HG03571 (cell line): ENCODE measurements at regions not wholly inside any gene's neighbourhood (a gene's known extent, or its start where the extent isn't known, plus 50 kb on each side); places are given as distances from the start of the nearest gene placed in this dataset.
"Not testable (repeated sequence)": the region's sequence is repeated elsewhere in the genome, so short reads cannot be mapped to it uniquely, and the experiment has no call there.

Experiments used
- ATAC-seq: cut with Tn5 transposase; IDR thresholded peaks from one replicate; pipeline ENCODE4 v1.9.1; 2021; ENCODE audit not compliant: unreplicated experiment

DNA sequence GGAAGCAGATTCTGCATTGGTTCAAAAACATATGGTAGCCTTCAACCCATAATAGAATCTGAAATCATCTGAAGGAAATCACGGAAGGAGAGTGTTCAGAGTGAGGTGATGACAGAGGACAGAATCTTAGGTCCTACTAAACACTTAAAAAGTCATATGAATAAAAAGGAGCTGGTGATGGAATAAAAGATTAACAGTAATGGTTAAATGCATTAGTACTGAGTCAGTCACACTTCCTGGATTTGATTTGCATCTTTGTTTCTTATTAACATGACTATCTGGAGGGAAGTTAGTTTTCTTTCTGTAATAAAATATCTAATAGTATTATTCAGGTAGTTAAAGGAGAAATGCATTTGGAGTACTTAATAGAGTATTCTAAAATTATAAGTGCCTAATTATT is 296.3 kb upstream of the ATXN7L3B start:
- ATAC-seq, result no peak

DNA sequence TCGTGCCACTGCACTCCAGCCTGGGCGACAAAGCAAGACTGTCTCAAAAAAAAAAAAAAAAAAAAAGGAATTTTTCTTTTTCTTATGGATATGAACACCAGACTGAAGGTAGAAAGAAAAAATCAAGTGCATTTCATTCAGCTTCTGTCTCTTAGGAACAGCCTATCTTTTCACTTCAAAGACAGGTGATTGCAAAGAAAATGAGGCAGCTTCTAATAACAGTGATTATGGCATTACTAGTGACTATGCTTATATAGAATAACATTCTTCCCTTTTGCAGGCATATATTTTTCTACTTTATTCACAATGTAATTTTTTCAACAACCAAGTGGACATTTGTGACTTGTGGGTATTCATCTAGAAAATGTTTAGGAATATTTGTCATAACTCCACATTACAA is 295.5 kb upstream of the ATXN7L3B start:
- ATAC-seq, result no peak

DNA sequence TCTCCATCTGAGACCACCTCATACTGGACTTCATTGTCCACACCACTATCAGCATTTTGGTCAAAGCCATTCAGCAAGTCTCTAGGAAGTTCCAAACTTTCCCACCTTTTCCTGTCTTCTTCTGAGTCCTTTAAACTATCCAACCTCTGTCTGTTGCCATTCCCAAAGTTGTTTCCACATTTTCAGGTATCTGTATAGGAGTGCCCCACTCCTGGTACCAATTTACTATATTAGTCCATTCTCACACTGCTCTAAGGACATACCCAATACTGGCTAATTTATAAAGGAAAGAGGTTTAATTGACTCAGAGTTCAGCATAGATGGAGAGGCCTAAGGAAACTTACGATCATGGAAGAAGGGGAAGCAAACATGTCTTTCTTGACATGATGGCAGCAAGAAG is 292.2 kb upstream of the ATXN7L3B start:
- no peak for ATAC-seq

DNA sequence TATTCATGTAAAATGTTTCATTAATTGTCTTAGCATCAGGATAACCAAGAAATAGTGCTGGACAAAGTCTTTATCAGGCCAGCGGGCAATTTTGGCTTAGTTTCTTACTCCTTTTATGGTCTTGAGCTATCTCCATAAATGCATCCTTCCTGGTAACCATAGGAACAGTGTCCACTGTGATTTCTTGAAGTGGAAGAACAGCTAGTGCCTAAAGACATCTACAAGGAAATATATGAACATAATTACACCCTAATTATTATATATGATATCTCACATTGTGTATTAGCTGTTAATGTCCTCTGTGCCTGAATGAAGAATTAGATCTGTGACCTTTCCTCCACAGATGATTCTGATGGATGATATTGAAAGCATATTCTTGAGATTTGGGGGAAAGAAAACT is 286.7 kb upstream of the ATXN7L3B start:
- ATAC-seq, result no peak

DNA sequence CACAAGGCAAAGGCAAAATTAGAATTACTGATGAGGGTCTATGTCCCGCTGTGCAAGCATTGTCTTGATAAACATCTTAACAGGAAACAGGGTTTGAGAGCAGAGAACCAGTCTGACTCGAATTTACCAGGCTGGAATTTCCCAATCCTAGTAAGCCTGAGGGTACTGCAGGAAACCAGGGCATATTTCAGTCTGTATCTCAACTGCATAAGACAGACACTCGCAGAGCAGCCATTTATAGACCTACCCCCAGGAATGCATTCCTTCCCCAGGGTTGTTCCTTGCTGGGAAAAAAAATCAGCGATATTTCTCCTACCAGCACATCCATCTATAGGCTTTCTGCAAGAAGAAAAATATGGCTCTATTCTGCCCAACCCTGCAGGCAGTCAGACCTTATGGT is 283.8 kb upstream of the ATXN7L3B start:
- not testable (repeated sequence) for ATAC-seq

DNA sequence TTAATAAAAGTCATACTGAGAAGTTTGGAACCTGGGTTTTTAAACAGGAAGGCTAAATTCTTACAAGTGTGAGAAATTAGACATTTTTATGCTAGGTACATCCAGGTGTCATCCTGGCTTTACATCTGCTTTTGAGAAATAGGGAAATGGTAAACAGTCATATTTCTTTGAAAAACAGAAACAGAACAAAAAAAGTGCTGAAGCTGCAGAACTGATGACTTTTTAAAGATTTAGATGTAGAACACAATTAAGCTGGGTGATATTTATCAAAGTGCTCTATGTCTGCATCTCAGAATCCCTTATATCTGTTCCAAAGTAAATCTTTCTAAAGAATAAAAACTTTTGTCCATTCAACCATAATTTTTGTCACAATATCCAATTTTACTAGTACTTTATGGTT is 282.9 kb upstream of the ATXN7L3B start:
- no peak for ATAC-seq

DNA sequence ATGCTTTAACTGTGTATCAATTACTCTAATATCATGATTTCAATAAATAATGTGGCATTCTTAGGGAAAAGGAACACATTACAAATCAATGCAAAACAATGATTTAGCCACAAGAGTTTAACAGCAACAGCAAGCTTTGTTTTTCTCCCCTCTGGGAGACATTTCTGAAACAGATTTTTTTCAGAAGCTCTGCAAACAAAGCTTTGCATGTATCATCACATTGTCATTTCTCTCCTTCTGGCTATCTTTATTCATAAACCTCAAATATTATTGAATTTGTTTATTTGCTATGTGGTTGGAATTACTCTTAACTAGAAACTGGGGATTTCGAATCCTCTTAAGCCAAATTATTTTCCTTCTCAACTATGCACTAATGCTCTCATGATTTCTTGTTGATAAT is 278.4 kb upstream of the ATXN7L3B start:
- ATAC-seq, result no peak

DNA sequence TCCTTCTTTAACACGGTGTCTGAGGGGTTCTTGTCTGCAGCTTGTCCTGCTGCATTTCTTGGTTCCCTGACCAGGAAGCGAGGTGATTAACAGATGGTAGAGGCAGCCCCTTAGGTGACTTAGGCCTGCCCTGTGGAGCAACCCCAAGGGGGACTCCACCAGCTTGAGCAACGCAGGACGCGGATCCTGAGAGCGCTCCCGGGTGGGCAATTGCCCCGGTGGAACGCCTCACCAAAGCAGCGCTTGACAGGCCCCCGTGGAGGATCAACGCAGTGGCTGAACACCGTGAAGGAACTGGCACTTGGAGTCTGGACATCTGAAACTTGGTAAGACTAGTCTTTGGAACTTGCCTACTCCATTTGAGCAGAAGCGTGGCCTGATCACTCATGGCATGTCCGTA is 272.9 kb upstream of the ATXN7L3B start:
- ATAC-seq, result no peak

DNA sequence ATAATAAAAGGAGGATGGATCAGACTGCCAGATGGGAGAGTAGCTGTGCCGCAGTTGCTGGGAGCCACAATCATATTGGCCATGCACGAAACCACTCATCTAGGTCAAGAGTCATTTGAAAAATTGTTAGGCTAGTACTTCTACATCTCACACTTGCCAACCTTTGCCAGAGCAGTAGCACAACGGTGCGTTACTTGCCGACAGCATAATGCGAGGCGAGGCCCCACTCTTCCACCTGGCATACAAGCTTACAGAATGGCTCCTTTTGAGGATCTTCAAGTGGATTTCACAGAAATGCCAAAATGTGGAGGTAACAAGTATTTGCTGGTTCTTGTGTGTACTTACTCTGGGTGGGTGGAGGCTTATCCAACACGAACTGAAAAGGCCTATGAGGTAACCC is 268.3 kb upstream of the ATXN7L3B start:
- ATAC-seq, result not testable (repeated sequence)

DNA sequence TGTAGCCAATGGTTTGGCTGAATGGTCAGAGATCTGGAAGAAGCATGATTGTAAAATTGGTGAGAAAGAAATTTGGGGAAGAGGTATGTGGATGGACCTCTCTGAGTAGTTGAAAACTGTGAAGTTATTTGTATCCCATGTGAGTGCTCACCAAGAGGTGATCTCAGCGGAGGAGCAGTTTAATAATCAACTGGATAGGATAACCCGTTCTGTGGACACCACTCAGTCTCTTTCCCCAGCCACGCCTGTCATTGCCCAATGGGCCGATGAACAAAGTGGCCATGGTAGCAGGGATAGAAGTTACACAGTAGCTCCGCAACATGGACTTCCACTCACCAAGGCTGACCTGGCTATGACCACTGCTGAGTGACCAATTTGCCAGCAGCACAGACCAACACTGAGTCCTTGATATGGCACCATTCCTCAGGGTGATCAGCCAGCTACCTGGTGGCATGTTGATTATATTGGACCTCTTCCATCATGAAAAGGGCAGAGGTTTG is 257.4 kb upstream of the ATXN7L3B start:
- no peak for ATAC-seq

DNA sequence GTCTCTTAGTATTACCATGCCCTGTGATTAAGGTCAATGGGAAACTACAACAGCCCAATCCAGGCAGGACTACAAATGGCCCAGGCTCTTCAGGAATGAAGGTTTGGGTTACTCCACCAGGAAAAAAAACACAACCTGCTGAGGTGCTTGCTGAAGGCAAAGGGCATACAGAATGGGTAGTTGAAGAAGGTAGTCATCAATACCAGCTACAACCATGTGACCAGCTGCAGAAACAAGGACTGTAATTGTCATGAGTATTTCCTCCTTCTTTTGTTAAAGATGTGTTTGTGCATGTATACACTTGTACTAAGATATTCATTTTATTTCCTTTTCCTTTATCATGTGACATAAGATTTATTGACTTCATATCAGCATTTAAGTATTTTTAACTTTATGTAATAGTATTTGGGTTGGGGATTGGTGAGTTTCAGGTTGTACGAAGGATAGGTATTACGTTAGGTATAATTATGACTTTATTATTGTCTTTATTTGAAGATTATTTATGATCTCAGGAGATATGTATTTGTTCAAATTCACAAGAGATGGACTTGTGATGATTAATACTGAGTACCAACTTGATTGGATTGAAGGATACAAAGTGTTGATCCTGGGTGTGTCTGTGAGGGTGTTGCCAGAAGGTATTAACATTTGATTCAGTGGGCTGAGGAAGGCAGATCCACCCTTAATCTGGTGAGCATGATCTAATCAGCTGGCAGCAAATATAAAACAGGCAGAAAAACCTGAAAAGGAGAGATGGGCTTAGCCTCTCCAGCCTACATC is 256.0 kb upstream of the ATXN7L3B start:
- not testable (repeated sequence) for ATAC-seq

DNA sequence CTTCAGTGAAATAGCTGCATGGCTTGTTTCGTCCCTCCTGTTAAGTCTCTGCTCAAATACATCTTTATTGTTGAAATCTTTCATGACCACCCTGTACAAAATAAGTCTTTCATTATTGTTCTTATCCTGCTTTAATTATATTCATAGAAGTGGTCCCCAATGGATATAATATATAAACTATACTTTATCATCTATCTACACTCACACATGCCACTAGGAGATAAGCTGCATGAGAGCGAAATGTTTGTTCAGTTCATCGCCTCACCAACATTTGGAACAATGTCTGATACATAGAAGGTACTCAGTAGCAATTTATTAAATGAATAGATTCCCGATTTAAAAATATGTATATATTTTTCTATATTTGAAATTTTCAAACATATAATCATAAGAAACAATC is 254.0 kb upstream of the ATXN7L3B start:
- no peak for ATAC-seq

DNA sequence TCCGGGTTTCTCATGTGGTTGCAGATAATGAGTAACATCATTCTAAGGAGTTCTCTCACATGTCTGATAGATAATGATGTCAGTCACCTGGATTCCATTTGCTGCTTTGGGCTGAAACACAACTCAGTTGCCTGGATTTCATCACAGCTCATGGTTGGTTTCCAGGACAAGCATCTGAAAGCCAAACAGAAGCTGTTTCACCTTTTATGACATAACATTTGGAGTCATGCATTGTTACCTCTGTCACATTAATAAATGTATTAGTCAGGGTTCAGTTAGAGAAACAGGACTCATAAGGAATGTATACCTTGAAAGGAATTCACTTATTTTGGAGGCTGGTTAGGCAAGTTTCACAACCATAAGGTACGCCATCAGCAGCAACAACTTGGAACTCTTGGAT is 251.9 kb upstream of the ATXN7L3B start:
- no peak for ATAC-seq

DNA sequence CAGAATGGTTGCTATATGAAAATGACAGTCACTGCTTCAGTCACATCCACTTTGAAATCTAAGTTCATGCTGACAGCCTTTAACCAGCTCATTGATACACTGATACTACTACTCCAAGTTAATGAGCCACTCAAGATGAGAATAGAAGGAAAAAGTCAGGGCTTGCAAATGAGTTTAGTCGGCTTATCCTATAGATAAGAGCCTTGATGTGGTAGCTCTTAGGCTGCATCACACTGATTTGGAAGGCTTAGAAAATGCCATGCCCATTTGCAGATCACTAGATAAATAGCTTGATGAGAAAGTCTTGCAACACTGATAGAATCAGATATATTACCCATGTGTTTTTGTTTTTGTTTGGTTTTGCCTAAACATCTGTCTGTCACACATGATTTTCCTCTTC is 251.4 kb upstream of the ATXN7L3B start:
- no peak for ATAC-seq

DNA sequence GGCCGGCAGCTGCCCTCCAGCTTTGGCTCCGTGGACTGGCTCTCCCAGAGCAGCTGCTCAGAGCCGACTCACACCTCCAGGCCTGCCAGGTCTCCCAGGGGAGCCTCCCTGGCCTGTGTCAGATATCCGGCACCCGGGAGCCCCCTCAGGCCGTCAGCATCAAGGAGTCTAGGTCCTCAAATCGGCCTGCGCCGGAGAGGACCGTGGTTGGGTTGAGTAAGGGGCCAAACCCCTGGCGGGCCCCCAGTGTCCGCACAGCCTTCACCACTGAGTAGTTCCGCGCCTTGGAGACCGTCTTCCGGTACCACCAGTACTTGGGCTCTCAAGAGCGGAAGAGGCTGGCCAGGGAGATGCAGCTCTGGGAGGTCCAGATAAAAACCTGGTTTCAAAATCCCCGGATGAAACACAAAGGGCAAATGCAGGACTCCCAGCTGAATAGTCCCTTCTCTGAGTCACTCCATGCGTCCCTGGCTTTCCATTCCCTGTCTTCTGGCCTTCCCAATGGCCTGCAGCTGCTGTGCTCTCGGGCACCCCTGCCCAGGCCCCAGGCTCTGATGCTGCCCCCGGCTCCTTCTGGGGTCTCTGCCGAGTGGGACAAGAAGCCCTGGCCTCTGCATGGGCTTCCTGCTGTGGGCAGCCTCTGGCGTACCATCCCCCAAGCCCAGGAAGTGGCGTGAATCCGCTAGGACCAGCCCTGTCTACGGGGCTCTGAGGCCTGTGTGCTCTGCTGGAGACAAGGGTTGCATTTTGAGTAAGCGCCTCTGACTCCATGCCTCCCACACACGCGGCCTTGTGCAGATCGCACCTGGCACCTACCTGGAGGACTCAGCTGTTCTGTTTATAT is 245.1 kb upstream of the ATXN7L3B start:
- ATAC-seq, result no peak

DNA sequence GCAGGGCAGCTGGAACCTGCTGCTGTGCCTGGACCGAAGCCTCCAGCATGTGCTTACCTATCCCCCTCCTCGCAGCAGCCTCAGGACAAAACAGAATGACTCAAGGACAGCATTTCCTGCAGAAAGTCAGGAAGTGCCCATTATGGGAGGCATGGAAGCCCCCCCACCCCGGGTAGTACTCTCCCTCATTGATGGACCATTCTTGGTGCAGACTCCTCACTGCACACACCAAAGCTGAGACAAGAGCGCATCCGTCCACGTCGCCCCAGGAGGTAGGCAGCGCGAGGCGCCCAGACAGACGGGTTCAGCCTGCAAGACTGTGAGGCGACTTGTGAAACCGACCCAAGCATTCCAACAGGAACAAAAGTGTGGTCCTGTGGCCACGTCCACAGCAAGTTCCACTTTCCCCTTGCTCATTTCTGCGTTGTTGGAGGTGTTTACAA is 243.9 kb upstream of the ATXN7L3B start:
- ATAC-seq, result no peak

DNA sequence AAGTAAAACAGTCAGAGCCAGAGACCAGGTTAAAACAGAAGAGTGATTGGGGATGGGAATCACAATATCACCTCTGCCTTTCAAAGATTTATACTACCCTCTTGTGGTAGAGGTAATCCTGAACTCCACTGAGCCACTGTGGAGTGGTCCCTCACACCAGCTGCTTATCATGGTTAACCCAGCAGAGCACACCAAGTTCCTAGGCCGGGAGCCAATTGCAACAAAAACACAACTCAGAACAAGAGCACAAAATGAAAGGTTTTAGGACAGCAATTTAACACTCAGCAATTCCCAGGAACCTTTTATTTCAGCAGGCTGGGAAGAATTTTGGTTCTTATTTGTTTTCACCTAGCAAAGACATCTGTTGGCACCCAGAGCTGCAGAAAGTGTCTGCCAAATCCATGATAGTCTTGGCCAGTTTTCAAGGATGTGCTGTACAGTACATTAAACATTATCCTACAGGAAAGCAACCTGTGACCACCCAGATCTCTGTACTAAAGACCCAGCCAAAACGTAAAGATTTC is 220.5 kb upstream of the ATXN7L3B start:
- no peak for ATAC-seq

DNA sequence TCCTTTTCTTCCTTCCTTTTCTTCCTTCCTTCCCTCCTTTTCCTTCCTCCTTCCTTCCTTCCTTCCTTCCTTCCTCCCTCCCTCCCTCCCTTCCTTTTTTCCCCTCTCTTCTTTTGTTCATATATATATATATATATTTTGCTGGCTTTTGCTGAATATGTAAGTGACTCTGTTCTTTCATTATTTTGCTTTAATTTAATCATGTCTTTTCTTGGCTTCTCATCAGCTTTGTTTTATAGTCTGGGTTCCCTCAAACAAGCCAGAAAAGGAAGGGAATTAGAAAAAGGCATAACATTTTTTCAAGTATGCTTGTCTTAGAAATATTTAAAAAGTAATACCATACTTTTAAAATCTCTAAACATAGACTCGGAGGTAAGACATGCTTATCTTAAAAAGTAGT is 219.9 kb upstream of the ATXN7L3B start:
- no peak for ATAC-seq

DNA sequence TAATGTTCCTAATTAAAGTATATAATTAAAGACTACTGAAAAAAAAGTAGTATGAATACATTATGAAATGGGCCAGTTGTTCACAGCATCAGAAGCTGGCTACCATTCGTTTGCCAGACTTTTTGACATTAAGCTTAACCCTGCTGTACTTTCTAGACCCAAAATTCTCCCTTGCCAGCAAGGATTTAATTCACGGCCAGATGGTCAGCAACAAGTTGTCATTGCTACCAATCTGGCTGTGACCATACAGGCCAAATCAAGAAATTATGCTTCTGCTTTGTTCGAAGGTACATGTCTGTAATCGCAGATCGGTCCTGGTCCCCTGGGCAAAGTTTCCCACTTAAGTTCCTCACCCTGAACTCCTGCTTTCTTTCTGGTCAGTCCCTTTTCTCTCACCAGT is 217.7 kb upstream of the ATXN7L3B start:
- no peak for ATAC-seq

DNA sequence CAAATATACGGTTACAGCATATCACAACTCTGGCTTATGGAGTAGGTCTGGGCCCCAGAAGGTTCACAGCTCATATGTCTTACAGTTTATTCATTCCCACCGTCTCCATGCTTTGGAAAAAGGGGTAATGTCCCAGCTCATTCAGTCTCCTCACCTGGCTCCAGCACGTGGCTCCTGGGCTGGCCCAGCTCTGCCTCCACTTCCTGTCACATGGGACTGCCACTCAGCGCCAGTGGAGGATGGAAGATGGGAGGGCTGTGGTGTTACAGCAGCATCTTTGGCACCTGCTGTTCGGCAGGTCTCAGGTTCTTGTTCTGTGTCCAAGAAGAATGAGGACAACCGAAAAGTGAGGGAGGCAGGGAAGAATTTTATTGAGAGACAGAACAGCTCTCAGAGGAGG is 216.3 kb upstream of the ATXN7L3B start:
- ATAC-seq, result no peak

DNA sequence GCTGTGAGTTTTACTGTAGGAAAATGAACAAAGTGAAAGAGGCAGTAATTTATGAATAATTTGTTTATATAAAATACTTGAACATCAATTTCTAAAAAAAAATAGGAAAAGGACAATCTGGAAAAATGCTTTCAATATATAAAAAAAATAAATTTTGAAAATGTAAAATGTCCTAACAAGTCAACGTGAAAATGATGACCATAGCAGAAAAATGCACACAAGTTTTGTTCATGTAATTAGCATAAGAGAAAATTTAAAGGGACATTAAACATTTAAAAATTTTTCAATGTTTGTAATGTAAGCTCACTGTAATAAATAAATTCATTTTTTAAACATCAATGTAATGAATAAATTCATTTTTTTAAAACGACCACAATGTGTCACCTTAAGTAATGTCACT is 214.8 kb upstream of the ATXN7L3B start:
- ATAC-seq, result no peak

DNA sequence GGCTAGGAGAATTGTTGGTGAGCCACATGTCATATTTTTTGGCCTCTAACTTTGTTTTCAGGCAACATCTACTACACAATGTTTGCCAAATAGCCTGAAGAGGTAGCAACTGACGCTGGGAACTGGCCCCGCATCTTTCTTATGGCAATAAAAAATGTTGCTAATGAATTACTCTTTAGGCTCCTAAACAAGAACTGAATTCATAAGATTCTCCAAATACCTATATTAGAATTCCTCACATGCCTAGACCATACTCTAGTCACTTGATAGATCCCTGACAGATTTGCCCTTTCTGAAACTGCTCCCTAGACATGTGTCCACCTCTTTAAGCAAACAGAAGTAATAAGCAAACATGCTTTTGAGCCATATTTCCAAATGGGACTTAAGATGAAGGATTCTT is 209.0 kb upstream of the ATXN7L3B start:
- ATAC-seq, result no peak
